GM04504 (cell line): ENCODE measurements at regions not wholly inside any gene's neighbourhood (a gene's known extent, or its start where the extent isn't known, plus 50 kb on each side); places are given as distances from the start of the nearest gene placed in this dataset.

Experiments used
- DNase-seq: peaks from one replicate; pipeline ENCODE4 v3.0.0-alpha.2; 2012; ENCODE audit warnings: low read depth

DNA sequence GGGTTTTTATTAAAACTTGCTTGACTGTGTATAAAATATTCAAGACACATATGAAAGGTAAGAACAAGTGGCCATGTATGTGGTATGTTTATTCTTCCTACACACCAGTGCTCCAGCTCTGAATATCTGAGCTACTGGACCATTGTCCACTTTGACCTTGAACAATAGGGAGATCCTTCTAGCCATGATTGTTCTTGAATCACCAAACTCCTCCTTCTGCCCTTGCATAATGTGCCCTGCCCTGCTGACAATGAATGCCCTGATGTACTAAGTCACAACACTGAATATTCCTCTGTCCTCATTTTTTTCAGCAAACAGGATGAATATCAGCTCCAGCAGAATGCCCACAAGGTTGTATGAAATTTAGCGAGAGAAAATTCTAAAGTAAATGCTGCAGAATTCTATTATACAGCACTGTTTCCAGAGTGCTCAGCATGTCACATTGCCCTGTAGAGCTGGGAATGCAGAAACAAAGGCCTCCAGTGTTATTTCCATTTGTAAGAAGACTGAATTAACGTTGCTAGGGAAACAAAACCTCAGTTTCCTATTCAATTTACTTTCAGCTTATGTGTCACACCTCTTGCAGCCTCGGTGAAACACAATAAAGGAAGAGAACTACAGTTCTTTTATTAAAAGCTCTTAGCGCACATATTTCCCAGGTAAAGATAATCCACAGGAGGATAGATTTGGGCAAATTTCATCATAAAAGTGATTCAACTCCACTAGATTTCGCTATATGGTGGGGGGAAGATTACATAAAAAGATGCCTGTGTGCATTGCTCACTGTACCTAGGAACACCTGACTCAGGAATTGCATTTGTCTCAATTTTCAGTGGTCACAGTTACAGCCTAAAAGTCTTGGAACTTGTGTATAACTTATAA is 187.4 kb upstream of the ATP1B1 start:
- no peak for DNase-seq

DNA sequence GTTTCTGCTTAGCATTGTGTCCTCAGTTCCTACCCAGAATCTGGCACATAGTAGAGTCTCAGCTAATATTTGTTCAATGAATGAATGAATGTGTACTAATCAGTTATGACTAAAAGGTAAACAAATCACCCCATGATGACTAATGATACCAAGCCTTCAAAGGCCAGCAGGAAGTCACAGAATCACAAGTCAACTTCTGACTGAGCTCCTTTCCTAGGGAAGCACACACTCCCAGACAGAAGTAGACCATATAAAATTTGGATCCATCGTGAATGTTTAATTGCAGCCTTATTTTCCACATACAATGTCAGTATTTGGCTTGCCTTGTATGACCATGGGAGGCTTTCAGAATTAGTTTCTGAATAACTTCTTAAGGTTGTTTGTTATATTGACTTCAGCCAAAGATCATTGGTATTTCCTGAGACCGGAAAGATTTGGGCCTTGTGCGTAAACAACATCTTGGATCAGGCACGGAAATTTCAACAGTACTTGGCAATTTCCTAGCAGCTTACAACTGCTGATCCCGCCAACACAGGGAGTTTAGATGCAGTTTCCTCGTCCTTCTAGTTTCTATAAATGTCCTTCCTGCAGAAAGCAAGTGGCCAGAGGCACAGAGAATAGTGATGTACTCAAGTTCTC is 185.9 kb upstream of the ATP1B1 start:
- no peak for DNase-seq

DNA sequence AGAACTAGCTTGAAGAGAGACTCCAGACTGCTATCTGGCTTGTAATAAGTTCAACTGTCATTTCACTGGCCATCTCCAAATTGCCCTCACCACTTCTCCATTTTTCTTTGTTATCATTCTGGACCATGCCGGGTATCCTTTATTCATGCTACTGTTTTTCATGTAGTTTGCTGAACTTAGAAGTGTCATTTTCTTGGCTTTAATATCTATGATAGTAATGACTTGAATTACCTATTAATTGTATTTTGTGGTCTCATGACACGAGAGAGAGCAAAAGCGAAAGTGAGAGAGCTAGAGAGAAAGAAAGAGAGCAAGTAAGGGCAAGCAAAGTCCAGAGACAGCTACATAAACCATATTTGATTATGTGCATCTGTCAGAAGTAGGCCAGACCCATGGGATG is 184.9 kb upstream of the ATP1B1 start:
- no peak for DNase-seq

DNA sequence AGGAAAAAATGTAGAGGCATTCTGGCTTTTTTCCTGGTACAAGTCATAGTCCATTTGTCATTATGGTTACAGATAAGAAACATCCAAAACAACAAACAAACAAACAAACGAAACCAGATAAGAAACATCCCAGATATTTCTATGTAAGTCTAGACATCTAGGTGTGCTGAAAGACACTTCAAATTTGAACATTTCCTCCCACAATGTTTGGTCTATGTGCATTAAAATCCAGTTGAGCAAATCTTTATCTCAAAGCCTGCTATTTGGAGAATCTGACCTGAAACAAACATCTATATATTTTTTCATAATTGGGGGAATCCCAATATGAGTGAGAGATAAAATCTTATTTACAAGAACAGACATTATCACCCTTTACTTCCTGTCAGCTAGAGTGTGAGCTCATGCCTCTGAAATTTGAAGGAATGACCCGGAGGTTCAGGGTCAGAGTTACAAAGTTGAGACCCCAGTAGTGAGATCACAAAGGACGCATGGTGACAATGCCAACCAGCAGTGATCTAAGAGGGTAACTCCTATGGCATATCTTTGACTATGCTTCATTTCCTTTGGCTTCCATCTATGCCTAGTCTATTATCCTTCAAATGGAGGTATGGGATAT is 182.9 kb upstream of the ATP1B1 start:
- DNase-seq: no peak

DNA sequence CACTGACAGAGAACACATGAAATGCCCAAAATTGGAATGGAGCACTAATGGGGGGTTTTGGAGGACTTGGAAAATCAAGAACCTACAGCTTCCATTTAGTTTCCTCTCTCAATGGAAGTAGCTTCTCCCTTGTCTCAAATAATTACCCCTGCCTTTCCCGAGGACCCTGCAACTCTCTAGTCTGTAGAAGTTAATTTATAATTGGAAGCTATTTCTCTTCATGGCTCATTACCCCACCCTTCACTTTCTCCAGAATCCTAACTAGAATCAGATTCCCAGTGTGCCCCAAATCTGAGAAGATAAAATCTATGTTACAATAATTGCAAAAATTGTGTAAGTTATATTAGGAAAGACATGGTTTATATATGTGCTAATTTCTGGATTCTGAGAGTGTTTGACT is 181.5 kb upstream of the ATP1B1 start:
- DNase-seq: no peak

DNA sequence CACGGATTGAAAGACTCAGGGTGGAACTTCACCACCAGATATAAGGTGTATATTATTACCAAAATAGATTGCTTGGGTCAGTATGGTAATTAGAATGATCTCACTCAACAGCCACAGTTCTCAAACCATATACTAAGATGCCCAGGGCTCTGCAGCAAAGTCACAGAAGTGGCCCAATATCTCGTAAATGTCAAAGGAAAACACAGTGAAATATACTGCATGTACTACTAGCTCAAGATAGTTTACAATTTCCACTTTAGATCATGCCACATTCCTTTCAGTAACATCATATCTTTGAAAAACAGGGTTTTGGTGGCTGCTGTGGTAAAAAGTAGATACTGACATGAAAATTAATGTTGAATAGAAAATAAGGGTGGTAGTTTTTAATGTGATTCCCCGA is 180.3 kb upstream of the ATP1B1 start:
- DNase-seq: no peak

DNA sequence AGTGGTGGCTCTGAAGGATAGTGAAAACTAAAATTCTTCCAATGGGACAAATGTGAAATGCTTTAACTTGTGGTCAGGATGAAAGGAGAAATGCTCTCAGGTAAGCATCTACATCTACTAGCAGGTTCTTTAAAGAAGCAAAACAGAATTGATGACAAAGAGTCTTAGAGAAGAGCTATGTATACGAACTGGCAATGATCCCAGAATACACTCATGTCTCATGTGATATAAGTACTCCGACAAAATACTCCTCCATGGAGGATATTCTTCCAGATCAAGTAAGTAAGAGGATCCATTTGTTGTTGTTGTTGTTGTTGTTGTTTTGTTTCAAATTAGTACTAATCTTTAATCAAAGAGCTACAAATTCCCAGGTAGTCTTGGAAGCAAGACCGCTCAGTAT is 174.0 kb upstream of the ATP1B1 start:
- no peak for DNase-seq

DNA sequence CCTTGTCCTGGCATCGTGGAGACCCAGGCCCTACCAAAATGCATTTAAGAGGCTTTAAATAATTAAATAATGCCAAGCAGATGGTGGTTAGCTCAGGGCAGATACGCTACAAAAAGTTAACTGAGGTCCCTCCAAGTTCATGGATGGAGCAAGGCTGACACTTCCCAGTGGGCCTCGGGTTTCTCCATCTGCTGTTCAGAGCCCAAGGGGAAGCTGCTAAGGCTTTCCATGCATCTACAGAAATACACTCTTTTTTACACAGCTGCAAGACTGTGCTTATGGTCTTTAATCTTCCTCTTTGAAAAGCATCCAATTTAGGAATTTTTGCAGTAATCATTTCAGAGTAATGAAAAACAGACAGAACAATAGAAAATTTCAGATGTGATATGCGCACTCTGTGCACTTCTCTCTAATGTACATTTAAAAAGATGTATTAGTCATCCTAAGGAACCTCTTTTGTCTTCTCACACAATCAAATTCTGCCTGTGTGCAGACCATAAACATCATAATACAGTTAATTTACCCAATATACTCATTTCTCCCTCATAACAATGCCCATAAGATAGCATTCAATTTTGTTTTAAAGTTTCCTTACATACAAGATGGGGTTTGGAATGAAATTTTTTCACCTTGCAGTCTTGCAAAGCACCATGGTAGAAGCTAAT is 173.2 kb upstream of the ATP1B1 start:
- no peak for DNase-seq

DNA sequence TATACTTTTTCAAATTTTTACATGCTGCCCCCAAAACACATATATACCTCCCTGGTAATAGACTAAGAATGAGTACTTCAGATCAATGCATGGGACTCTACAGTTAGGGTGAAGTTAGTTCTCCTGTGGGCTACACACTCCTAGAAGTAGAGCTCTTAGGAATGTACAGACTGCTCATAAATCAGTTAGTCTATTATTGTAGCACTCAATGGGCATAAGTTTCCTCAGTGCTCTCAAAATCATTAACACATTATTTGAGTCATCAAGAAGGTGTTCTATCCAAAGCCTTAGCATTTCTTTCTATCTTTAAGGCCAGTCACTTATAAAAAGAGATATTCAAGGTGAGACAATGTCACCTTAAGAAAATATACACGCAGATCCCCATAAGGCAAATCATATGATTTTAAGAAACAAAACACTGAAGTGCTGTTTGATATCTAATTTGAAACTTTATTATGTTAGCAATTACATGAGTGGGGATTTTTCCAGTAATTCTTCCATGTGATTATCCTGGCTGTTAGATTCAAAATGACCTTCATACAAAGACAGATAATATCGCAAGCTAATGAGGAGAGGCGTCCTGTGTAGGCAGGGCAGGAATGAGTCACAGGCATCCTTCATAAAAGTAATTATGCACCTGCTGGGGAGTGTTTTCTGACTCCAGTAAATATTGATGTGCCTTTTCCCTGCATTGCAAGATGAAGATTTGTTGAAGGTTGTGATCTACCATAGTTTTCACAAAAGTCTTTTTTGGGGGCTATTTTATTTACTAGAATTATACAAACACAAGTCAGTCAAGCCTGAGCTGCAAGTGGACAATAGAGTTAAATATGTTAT is 167.2 kb upstream of the ATP1B1 start:
- DNase-seq: no peak

DNA sequence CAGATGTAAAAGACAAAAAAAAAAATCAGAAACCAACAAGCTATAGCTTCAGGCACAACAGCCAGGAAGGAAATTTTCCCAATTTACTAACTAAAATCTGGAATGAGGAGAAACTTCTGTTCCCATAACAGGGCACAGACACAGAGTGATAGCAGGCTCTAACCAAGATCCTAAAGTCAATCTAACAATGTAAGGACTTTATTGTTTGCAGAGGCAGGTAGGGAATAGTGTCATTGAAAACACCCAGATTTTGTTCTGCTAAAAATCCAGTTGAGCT is 166.6 kb upstream of the ATP1B1 start:
- DNase-seq: no peak

DNA sequence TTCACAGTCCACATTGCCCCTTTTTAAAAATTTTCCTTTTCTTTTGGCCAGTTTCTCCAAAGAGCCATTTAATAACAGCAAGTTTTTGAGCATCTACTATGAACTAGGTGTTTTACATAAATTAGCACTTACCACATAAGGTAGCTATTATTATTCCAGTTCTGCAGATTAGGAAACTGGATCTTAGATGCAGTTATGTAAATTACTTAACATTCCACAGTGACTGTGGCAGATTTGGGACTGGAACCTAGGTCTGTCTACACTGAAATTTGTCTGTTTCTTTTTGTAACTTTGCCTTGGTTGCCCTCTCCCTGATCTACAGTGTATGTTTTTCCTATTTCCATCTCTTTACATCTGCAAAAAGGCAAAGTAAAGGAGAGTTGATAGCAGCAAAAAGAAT is 164.8 kb upstream of the ATP1B1 start:
- no peak for DNase-seq

DNA sequence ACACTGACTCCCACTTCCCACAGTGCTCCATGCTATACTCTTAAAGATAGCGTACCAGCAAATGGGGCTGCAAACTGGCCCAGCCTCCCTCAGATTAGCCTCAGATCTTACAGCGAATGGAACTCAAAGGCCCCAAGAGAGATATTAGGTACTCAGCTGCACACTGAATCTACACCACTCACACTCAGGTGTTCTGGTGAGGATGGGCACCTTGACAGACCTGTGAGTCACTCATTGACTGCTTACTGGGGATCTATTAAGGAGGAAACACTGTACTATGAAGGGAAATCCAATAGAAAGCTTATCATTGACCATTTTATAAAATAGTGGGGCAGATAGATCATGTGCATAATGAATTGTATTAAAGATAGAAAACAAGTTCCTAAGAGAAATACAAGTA is 164.3 kb upstream of the ATP1B1 start:
- no peak for DNase-seq

DNA sequence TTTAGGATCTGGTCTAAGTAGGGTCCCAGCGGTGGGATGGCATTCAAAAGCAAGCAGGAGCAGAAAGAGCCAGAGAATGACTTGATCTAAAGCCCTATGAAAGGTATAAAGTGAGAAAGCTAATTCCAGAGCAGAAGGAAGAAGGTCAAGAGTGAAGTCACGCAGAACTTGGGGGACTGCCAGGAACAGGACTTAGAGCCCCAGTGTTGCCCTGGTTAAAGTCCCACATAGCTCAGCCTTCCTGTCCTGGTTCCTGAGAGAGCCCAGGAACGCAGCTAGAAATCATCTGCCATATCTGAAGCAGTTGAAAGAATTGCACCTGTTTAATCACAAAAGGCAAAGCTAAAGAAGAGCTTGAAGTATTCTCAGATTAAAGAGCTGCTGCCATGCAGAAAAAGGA is 160.6 kb upstream of the ATP1B1 start:
- no peak for DNase-seq

DNA sequence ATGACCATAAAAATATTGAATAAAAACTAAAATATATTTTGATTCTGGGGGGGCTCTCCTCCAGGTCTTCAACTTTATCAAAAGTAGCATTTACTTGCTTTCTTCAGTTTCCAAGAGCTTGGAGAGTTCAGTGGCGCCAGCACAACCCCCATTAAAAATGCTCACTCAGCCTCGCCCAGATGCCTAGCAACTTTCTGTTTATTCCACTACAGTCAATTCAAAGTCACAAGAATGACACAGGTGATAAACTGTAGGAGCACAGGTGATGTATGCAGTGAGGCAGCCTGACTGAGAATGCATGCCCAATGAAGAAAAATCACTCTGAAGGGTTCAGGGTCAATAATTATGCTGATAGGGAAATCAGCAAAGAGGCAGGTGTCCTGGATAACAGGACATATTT is 159.4 kb upstream of the ATP1B1 start:
- DNase-seq: no peak

DNA sequence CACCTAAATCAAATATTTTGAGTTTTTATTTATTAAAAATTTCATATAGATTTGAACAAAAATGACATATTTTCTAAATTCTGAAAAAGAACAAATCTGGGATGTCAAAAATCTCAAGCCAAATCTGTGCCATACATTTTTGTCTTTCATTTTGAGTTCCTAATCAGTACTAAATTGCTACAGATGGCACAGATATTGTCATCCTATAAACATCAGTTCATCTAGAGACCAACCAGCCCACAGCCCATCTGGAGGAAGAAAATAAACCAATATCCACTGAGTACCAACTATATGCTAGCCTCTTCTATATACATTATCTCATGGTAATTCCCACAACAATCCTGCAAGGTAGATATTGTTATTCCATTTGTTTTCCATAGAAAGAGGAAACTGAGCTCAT is 156.8 kb upstream of the ATP1B1 start:
- no peak for DNase-seq

DNA sequence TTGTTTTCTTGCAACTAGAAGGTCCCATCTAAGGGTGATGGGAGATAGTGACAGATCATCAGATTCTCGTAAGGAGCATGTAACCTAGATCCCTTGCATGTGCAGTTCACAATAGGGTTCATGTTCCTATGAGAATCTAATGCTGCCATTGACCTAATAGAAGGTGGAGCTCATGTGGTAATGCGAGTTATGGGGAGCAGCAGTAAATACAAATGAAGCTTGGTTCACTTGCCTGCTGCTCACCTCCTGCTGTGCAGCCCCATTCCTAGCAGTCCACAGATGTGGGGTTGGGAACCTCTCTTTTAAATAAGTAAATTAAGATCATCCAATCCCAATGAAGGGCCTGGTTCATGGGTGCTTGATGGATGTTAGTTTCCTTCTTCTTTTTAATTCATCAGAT is 148.7 kb upstream of the ATP1B1 start:
- no peak for DNase-seq

DNA sequence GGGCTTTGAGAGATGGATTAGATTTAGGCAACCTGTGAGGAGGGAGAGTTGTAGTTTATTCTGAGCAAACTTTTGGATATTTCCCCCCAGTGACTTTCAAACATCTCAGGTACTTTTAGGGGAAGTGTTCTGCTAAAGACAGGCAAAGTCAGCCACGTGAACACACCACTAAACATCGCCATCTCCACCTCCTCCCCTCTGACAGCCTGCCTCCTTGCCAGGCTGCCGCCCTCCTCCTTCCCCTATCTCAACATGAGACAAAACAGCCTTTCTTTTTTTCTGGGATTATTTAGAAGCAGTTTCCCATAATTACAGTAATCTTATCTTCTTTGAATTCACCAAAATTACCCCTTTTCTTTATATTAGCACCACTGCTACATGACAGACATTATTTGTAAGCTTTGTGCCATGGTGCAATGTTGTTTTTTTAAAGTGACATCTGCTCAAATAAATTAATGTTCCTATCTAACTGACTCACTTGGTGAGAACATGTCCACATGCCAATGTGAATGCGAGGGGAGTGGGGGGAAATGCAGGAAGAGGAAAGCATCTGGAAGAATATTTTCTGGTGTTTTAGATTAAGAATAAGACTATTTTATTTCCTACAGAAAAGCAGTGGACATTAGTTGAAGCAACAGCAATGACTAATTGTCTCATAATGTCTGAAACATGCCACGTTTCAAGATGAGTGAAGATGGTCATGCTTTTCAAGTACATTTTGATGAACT is 147.8 kb upstream of the ATP1B1 start:
- no peak for DNase-seq

DNA sequence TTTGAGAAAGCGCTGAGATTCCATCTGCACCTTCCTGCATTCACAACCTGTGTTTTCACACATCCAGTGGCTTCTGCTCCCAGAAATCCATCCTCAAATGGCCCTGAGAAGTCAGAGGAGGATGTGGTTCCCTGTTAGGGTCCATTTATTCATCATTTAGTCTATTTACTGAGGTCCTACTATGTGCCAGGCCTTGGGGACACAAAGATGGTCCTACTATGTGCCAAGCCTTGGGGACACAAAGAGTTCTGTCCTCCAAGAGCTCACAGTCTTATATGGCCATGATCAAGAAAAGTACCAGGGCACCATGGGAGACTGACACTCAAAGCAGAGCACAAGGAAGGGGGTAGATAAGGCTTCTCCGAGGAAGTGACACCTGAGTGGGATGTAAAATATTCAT is 147.1 kb upstream of the ATP1B1 start:
- no peak for DNase-seq

DNA sequence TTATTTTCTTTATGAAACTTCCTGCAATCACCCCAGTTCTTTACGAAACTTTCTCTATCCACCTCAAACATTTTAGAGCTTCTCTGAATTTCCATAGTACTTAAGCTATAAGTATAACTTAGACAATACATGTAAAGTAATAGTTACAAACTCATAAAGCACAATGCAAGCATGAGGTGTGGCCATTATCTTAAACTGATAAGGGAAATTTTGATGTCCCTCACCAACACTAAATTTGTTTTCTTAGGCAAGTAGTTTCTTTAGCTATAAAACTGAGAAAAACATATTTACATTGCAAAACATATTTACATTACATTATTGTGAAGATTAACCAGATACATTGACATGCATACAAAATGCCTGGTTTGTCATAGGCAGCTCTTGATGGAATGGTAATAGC is 146.4 kb upstream of the ATP1B1 start:
- DNase-seq: no peak

DNA sequence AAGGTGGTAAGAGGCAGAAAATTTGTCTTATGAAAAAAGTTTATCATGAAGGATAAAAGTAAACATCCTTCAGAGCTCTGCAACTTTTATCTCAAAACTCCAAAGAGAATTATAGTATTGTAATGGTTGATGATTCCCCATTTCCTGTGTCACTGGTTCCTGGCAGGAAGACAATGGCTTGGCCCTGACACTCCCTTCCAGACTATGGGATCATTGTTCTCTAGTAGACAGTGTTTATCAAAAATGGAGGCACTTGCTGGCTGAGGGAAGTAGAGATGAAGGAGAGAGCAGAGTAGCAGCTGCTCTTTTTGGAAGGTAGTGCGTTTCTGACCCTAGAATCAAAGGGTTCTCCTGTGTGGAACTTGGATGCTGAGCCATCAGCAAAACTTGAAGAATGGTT is 145.9 kb upstream of the ATP1B1 start:
- DNase-seq: no peak

DNA sequence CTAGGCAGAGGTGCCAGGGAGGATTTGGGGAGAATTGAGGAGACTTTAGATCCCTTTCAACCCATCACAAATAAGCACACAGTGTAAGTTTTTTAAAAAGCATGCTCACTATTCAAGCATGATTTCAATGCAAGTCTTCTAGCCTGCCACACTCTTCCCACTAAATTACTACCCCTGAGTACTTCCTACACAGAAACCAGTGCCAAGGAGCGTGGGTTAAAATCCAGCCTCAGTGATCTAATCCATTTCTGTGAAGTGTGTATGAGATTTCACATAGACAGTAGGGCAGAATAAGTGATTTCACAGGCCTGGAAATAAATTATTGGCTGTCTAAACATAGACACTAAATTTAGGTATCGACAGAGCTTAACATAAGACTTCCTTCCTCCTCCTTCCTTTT is 142.9 kb upstream of the ATP1B1 start:
- DNase-seq: no peak

DNA sequence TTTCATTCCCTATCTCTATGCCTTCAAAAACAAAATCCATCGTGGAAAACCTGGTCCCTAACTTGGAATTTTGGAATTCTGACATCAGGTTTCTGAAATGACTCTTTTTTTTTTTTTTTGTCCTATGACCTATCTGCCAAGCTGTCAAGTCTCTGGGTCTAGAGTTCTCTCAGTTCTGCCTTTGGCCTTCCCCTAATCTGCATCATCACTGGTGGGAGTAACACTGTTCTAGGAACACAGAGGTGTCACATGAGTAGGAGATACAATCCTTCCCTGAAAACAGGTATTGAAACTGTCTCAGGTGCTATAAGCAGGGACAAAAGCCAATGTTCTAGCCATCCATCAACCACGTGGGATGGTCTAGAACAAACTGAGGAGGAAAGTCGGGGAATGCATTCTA is 142.0 kb upstream of the ATP1B1 start:
- DNase-seq: no peak
